ENCODE measurements at regions not wholly inside any gene's neighbourhood (a gene's known extent, or its start where the extent isn't known, plus 50 kb on each side); places are given as distances from the start of the nearest gene placed in this dataset.

DNA sequence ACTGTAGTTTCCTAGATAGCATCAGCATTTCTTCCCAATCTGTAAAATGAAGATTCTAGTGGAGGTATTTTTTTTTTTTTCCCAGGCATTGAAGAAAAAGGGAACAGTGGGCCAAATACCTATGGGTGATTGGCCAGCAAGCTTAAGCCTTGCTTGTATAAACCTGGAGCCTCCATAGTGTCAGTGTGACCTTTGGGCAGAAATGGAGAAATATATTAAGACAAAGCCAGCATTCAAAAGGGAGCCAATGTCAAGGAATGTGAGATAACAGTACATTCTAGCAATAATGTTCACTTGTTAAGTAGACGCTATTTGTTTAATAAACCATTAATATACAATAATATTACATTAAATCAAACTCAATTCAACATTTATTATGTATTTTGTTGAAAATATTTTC is 275.4 kb downstream of the FOXA2 start:
- TF ChIP-seq, protein P1, sequence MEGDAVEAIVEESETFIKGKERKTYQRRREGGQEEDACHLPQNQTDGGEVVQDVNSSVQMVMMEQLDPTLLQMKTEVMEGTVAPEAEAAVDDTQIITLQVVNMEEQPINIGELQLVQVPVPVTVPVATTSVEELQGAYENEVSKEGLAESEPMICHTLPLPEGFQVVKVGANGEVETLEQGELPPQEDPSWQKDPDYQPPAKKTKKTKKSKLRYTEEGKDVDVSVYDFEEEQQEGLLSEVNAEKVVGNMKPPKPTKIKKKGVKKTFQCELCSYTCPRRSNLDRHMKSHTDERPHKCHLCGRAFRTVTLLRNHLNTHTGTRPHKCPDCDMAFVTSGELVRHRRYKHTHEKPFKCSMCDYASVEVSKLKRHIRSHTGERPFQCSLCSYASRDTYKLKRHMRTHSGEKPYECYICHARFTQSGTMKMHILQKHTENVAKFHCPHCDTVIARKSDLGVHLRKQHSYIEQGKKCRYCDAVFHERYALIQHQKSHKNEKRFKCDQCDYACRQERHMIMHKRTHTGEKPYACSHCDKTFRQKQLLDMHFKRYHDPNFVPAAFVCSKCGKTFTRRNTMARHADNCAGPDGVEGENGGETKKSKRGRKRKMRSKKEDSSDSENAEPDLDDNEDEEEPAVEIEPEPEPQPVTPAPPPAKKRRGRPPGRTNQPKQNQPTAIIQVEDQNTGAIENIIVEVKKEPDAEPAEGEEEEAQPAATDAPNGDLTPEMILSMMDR (IDR thresholded peaks at IDR 0.05; ENCODE audit: low read depth, low read length): no peak
- no peak for TF ChIP-seq POLR2A (IDR thresholded peaks at IDR 0.05; ENCODE audit: extremely low read depth, insufficient read length)
- TF ChIP-seq, protein P2, sequence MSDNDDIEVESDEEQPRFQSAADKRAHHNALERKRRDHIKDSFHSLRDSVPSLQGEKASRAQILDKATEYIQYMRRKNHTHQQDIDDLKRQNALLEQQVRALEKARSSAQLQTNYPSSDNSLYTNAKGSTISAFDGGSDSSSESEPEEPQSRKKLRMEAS (IDR thresholded peaks at IDR 0.05; ENCODE audit: low read depth, low read length): no peak
- no peak for TF ChIP-seq MYC (IDR thresholded peaks at IDR 0.05; ENCODE audit: low read depth, low read length)

Measured in NB4 (cell line).